GM23338 (cell line): ENCODE measurements at regions not wholly inside any gene's neighbourhood (a gene's known extent, or its start where the extent isn't known, plus 50 kb on each side); places are given as distances from the start of the nearest gene placed in this dataset.

Experiments
- ATAC-seq: fragments of 200-7000 bp; cut with Tn5 transposase; 3 replicates; pipeline ENCODE4 v1.9.1; 2020
- DNase-seq: peaks from one replicate; pipeline ENCODE4 v3.0.0-alpha.2; 2015; ENCODE audit warnings: low spot score
- H2AFZ ChIP-seq: fragments of 200-600 bp; sonication (generic); 2 replicates; pipeline ENCODE4 v1.8.0; 2016; ENCODE audit warnings: antibody characterized with exemption, mild to moderate bottlenecking, moderate library complexity
- H3F3A ChIP-seq: fragments of 200-600 bp; sonication (generic); replicated peaks from 2 replicates; pipeline ENCODE4 v1.8.0; 2017; ENCODE audit warnings: antibody characterized with exemption, mixed run types, low read depth
- H3K27ac ChIP-seq: fragments of 200-600 bp; sonication (generic); 2 replicates; pipeline ENCODE4 v1.6.1; 2016; ENCODE audit warnings: low read depth
- H3K27me3 ChIP-seq: fragments of 200-600 bp; sonication (generic); 2 replicates; pipeline ENCODE4 v1.8.0; 2016; ENCODE audit warnings: mild to moderate bottlenecking, mixed run types, moderate library complexity; ENCODE audit not compliant: insufficient read depth
- H3K36me3 ChIP-seq: fragments of 200-600 bp; sonication (generic); 2 replicates; pipeline ENCODE4 v1.8.0; 2016; ENCODE audit warnings: mild to moderate bottlenecking; ENCODE audit not compliant: insufficient read depth
- H3K4me1 ChIP-seq: fragments of 200-600 bp; sonication (generic); 2 replicates; pipeline ENCODE4 v1.8.0; 2016; ENCODE audit warnings: mild to moderate bottlenecking, moderate library complexity; ENCODE audit not compliant: insufficient read depth
- H3K4me2 ChIP-seq: fragments of 200-600 bp; sonication (generic); 2 replicates; pipeline ENCODE4 v1.7.1; 2017; ENCODE audit warnings: mixed run types
- H3K4me3 ChIP-seq: fragments of 200-600 bp; sonication (generic); 2 replicates; pipeline ENCODE4 v1.6.1; 2016; ENCODE audit warnings: mixed run types
- H3K79me2 ChIP-seq: fragments of 200-600 bp; sonication (generic); replicated peaks from 2 replicates; pipeline ENCODE4 v1.8.0; 2017; ENCODE audit warnings: mild to moderate bottlenecking; ENCODE audit not compliant: insufficient read depth
- H3K9me2 ChIP-seq: fragments of 200-600 bp; sonication (generic); 2 replicates; pipeline ENCODE4 v1.8.0; 2017; ENCODE audit not compliant: insufficient read depth
- H4K20me1 ChIP-seq: fragments of 200-600 bp; sonication (generic); replicated peaks from 2 replicates; pipeline ENCODE4 v1.8.0; 2017; ENCODE audit warnings: mild to moderate bottlenecking; ENCODE audit not compliant: insufficient read depth
- H3K27ac Mint-ChIP-seq: 2 replicates; pipeline ENCODE4 v1.8.0; 2020; ENCODE audit warnings: inconsistent platforms, mild to moderate bottlenecking, moderate library complexity, mixed read lengths
- H3K27me3 Mint-ChIP-seq: 3 replicates; pipeline ENCODE4 v1.8.0; 2022; ENCODE audit warnings: low read depth, mild to moderate bottlenecking, moderate library complexity, mixed read lengths, inconsistent platforms; ENCODE audit not compliant: insufficient read depth, poor library complexity
- H3K36me3 Mint-ChIP-seq: 3 replicates; pipeline ENCODE4 v1.8.0; 2021; ENCODE audit warnings: low read depth, mild to moderate bottlenecking, inconsistent platforms, moderate library complexity, mixed read lengths
- H3K4me1 Mint-ChIP-seq: 3 replicates; pipeline ENCODE4 v1.8.0; 2020; ENCODE audit warnings: mild to moderate bottlenecking, inconsistent platforms, mixed read lengths
- H3K4me3 Mint-ChIP-seq: 3 replicates; pipeline ENCODE4 v1.8.0; 2021; ENCODE audit warnings: moderate library complexity, mild to moderate bottlenecking, inconsistent platforms, mixed read lengths
- H3K9me3 Mint-ChIP-seq: 3 replicates; pipeline ENCODE4 v1.8.0; 2020; ENCODE audit warnings: moderate library complexity, mild to moderate bottlenecking, inconsistent platforms, mixed read lengths
- CREB1 ChIP-seq: fragments of 250-450 bp; sonication (Bioruptor Pico); IDR thresholded peaks from 2 replicates; pipeline ENCODE4 v1.5.0; 2020; ENCODE audit warnings: low read depth, mild to moderate bottlenecking, moderate library complexity
- EZH2 ChIP-seq: fragments of 200-600 bp; sonication (generic); IDR thresholded peaks from one replicate; pipeline ENCODE4 v1.8.0; 2017; ENCODE audit warnings: antibody characterized with exemption, mild to moderate bottlenecking, low read depth; ENCODE audit not compliant: unreplicated experiment
- EZH2phosphoT487 ChIP-seq: fragments of 200-600 bp; sonication (generic); IDR thresholded peaks from one replicate; pipeline ENCODE4 v1.8.1; 2018; ENCODE audit warnings: antibody characterized with exemption; ENCODE audit not compliant: unreplicated experiment
- JUNB ChIP-seq: IDR thresholded peaks from one replicate; pipeline ENCODE4 v1.6.1; 2016; ENCODE audit warnings: antibody characterized with exemption; ENCODE audit not compliant: unreplicated experiment
- NANOG ChIP-seq: IDR thresholded peaks from 2 replicates; pipeline ENCODE4 v1.6.1; 2016; ENCODE audit warnings: antibody characterized with exemption, borderline replicate concordance
- STAT1 ChIP-seq: IDR thresholded peaks from one replicate; pipeline ENCODE4 v1.6.1; 2016; ENCODE audit warnings: antibody characterized with exemption; ENCODE audit not compliant: unreplicated experiment
- ZNF331 ChIP-seq: fragments of 250-450 bp; sonication (Bioruptor Pico); IDR thresholded peaks from 2 replicates; pipeline ENCODE4 v1.5.0; 2020; ENCODE audit warnings: low read depth, mild to moderate bottlenecking, moderate library complexity
- TF ChIP-seq, protein P1 (sequence below): IDR thresholded peaks from 2 replicates; pipeline ENCODE4 v1.6.1; 2016; ENCODE audit warnings: antibody characterized with exemption
- TF ChIP-seq, protein P2 (sequence below): IDR thresholded peaks from one replicate; pipeline ENCODE4 v1.6.1; 2018; ENCODE audit warnings: antibody characterized with exemption; ENCODE audit not compliant: unreplicated experiment
- TF ChIP-seq, protein P3 (sequence below): fragments of 250-450 bp; sonication (Bioruptor Pico); IDR thresholded peaks from 2 replicates; pipeline ENCODE4 v1.5.0; 2020; ENCODE audit warnings: mild to moderate bottlenecking, moderate library complexity

DNA sequence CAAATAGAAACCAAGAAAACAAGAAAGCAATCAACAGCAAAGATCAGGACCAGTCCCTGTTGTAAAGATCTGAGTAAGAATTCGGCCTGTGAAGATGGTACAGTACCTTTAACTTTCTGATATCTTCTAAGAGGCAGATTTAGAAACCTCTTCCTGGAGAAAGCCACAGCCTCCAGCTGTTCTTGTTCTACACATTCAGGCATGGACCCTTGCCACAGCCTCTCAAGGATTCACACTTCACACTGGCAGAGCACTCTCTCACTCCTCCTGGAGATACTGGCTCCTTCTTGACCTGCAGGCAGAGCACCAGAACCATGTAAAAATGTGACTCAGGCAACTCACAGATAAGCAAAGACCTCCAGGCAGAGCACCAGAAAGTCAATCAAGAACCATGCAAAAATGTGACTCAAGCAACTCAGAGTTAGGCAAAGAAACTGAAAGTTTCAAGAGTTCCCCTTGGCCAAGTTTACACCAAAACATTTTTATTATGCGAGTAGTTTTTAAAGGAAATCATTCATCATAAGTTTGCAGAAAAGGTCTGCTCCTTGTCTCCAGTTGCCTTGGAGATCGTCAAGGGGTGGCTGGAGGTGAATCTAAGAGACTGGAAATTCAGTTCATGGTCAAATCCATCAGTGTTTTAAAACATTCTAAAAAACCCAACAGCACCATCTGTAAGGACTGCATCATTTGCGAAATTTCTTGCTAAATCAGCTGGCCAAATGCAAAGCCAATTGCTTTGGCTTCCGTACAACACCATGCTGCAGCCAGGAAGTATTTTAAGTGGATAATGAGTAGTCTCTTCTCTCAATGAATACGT lies 119.3 kb upstream of the MDM1 start (continued):
- TF ChIP-seq EZH2phosphoT487 (no peak), JUNB (no peak), EZH2 (no peak)
- TF ChIP-seq, protein P1, sequence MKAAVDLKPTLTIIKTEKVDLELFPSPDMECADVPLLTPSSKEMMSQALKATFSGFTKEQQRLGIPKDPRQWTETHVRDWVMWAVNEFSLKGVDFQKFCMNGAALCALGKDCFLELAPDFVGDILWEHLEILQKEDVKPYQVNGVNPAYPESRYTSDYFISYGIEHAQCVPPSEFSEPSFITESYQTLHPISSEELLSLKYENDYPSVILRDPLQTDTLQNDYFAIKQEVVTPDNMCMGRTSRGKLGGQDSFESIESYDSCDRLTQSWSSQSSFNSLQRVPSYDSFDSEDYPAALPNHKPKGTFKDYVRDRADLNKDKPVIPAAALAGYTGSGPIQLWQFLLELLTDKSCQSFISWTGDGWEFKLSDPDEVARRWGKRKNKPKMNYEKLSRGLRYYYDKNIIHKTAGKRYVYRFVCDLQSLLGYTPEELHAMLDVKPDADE = no peak

DNA sequence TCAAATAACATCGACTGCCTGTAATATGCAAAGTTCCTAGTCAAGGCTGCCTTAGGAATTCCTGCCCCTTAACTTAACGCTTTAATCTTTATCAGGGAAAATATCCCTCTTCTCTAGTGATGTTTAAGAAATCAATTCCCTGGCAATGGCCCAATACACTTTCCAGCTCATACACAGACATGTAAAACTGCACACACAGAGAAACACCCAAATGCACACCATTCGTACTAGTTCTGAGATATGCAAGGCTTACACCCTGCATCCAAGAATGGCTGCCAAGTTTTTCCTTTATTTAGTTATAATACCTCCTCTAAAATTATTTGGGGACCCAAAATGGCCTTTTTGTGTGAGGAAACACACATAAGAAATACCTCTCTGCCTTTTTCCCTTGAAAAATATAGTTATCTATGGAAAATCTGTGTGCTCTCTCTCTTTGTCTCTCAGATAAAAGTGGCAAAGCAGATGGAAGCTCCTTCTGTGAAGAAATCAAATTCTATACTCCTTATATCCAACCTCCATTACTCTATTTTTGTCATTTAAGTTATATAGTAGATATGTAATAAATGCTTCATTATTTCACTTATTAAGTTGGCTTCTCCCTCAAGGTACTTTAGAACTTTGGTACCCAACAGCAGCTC lies 120.0 kb upstream of the MDM1 start:
- H3K36me3 ChIP-seq = no peaks in the 10 kb centered on the region
- ATAC-seq (no peak), DNase-seq (no peak)
- peaks cover 4% of the 10 kb centered on the region; the same call in 2 of the 3 replicates for H3K9me3 Mint-ChIP-seq
- no peak overlapping the region for H2AFZ ChIP-seq
- no peak overlapping the region for H3K4me3 ChIP-seq
- H3K9me2 ChIP-seq = no peaks in the 10 kb centered on the region
- no peaks in the 10 kb centered on the region for H3F3A ChIP-seq
- H3K36me3 Mint-ChIP-seq = peaks cover 4% of the 10 kb centered on the region; the same call in 1 of the 3 replicates
- no peaks in the 10 kb centered on the region for H3K27me3 Mint-ChIP-seq
- no peak overlapping the region for H3K4me3 Mint-ChIP-seq
- no peaks in the 10 kb centered on the region for H3K27me3 ChIP-seq
- peaks cover 52% of the 10 kb centered on the region for H3K4me1 ChIP-seq
- no peaks in the 10 kb centered on the region for H3K79me2 ChIP-seq
- no peak overlapping the region for H3K27ac ChIP-seq
- no peaks in the 10 kb centered on the region for H4K20me1 ChIP-seq
- peak overlapping the region; percentile 7; the same call in 1 of the 2 replicates for H3K4me2 ChIP-seq
- peaks cover 59% of the 10 kb centered on the region for H3K4me1 Mint-ChIP-seq
- no peak overlapping the region for H3K27ac Mint-ChIP-seq
- no peak for TF ChIP-seq EZH2phosphoT487
- TF ChIP-seq, protein P2, sequence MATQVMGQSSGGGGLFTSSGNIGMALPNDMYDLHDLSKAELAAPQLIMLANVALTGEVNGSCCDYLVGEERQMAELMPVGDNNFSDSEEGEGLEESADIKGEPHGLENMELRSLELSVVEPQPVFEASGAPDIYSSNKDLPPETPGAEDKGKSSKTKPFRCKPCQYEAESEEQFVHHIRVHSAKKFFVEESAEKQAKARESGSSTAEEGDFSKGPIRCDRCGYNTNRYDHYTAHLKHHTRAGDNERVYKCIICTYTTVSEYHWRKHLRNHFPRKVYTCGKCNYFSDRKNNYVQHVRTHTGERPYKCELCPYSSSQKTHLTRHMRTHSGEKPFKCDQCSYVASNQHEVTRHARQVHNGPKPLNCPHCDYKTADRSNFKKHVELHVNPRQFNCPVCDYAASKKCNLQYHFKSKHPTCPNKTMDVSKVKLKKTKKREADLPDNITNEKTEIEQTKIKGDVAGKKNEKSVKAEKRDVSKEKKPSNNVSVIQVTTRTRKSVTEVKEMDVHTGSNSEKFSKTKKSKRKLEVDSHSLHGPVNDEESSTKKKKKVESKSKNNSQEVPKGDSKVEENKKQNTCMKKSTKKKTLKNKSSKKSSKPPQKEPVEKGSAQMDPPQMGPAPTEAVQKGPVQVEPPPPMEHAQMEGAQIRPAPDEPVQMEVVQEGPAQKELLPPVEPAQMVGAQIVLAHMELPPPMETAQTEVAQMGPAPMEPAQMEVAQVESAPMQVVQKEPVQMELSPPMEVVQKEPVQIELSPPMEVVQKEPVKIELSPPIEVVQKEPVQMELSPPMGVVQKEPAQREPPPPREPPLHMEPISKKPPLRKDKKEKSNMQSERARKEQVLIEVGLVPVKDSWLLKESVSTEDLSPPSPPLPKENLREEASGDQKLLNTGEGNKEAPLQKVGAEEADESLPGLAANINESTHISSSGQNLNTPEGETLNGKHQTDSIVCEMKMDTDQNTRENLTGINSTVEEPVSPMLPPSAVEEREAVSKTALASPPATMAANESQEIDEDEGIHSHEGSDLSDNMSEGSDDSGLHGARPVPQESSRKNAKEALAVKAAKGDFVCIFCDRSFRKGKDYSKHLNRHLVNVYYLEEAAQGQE = no peak
- no peak for TF ChIP-seq CREB1 (CRISPR knock-in tag)
- TF ChIP-seq JUNB = no peak
- TF ChIP-seq EZH2 = no peak
- TF ChIP-seq STAT1 = no peak
- no peak for TF ChIP-seq ZNF331 (CRISPR knock-in tag)
- TF ChIP-seq, protein P3, sequence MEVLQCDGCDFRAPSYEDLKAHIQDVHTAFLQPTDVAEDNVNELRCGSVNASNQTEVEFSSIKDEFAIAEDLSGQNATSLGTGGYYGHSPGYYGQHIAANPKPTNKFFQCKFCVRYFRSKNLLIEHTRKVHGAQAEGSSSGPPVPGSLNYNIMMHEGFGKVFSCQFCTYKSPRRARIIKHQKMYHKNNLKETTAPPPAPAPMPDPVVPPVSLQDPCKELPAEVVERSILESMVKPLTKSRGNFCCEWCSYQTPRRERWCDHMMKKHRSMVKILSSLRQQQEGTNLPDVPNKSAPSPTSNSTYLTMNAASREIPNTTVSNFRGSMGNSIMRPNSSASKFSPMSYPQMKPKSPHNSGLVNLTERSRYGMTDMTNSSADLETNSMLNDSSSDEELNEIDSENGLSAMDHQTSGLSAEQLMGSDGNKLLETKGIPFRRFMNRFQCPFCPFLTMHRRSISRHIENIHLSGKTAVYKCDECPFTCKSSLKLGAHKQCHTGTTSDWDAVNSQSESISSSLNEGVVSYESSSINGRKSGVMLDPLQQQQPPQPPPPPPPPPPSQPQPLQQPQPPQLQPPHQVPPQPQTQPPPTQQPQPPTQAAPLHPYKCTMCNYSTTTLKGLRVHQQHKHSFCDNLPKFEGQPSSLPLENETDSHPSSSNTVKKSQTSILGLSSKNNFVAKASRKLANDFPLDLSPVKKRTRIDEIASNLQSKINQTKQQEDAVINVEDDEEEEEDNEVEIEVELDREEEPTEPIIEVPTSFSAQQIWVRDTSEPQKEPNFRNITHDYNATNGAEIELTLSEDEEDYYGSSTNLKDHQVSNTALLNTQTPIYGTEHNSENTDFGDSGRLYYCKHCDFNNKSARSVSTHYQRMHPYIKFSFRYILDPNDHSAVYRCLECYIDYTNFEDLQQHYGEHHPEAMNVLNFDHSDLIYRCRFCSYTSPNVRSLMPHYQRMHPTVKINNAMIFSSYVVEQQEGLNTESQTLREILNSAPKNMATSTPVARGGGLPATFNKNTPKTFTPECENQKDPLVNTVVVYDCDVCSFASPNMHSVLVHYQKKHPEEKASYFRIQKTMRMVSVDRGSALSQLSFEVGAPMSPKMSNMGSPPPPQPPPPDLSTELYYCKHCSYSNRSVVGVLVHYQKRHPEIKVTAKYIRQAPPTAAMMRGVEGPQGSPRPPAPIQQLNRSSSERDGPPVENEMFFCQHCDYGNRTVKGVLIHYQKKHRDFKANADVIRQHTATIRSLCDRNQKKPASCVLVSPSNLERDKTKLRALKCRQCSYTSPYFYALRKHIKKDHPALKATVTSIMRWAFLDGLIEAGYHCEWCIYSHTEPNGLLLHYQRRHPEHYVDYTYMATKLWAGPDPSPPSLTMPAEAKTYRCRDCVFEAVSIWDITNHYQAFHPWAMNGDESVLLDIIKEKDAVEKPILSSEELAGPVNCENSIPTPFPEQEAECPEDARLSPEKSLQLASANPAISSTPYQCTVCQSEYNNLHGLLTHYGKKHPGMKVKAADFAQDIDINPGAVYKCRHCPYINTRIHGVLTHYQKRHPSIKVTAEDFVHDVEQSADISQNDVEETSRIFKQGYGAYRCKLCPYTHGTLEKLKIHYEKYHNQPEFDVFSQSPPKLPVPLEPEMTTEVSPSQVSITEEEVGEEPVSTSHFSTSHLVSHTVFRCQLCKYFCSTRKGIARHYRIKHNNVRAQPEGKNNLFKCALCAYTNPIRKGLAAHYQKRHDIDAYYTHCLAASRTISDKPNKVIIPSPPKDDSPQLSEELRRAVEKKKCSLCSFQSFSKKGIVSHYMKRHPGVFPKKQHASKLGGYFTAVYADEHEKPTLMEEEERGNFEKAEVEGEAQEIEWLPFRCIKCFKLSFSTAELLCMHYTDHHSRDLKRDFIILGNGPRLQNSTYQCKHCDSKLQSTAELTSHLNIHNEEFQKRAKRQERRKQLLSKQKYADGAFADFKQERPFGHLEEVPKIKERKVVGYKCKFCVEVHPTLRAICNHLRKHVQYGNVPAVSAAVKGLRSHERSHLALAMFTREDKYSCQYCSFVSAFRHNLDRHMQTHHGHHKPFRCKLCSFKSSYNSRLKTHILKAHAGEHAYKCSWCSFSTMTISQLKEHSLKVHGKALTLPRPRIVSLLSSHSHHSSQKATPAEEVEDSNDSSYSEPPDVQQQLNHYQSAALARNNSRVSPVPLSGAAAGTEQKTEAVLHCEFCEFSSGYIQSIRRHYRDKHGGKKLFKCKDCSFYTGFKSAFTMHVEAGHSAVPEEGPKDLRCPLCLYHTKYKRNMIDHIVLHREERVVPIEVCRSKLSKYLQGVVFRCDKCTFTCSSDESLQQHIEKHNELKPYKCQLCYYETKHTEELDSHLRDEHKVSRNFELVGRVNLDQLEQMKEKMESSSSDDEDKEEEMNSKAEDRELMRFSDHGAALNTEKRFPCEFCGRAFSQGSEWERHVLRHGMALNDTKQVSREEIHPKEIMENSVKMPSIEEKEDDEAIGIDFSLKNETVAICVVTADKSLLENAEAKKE (CRISPR knock-in tag) = no peak
- TF ChIP-seq, protein P1 = no peak
- no peak for TF ChIP-seq NANOG
